Parathyroid adenoma (tissue), 2 donors: ENCODE measurements at regions not wholly inside any gene's neighbourhood (a gene's known extent, or its start where the extent isn't known, plus 50 kb on each side); places are given as distances from the start of the nearest gene placed in this dataset.

ENCODE experiments used
- H2AFZ ChIP-seq: fragments of 300-600 bp; sonication (generic); one replicate; pipeline ENCODE4 v1.7.0; 2017; ENCODE audit warnings: antibody characterized with exemption, mild to moderate bottlenecking
- H3K27ac ChIP-seq: fragments of 300-600 bp; sonication (generic); one replicate; pipeline ENCODE4 v1.7.0; 2017
- H3K27me3 ChIP-seq: fragments of 300-600 bp; sonication (generic); one replicate; pipeline ENCODE4 v1.7.0; 2017; ENCODE audit warnings: low read length; ENCODE audit not compliant: control insufficient read depth, insufficient read depth
- H3K36me3 ChIP-seq: fragments of 300-600 bp; sonication (generic); one replicate; pipeline ENCODE4 v1.7.0; 2017; ENCODE audit warnings: low read length; ENCODE audit not compliant: control insufficient read depth, insufficient read depth
- H3K4me1 ChIP-seq: fragments of 300-600 bp; sonication (generic); one replicate; pipeline ENCODE4 v1.7.0; 2017; ENCODE audit warnings: control low read depth
- H3K4me2 ChIP-seq: fragments of 300-600 bp; sonication (generic); one replicate; pipeline ENCODE4 v1.7.0; 2017; ENCODE audit warnings: low read length
- H3K4me3 ChIP-seq: fragments of 300-600 bp; sonication (generic); one replicate; pipeline ENCODE4 v1.7.0; 2017; ENCODE audit warnings: low read depth, low read length
- H3K79me2 ChIP-seq: fragments of 300-600 bp; sonication (generic); one replicate; pipeline ENCODE4 v1.7.0; 2017; ENCODE audit warnings: control low read depth
- H3K9ac ChIP-seq: fragments of 300-600 bp; sonication (generic); one replicate; pipeline ENCODE4 v1.7.0; 2017; ENCODE audit warnings: mild to moderate bottlenecking
- H3K9me3 ChIP-seq: fragments of 300-600 bp; sonication (generic); one replicate; pipeline ENCODE4 v1.7.0; 2017; ENCODE audit warnings: low read length; ENCODE audit not compliant: control insufficient read depth
- CTCF ChIP-seq: fragments of 300-600 bp; sonication (generic); IDR thresholded peaks from one replicate; pipeline ENCODE4 v1.7.0; 2017; ENCODE audit warnings: antibody characterized with exemption, mild to moderate bottlenecking
- donor health status: primary hyperparathyroidism.

DNA sequence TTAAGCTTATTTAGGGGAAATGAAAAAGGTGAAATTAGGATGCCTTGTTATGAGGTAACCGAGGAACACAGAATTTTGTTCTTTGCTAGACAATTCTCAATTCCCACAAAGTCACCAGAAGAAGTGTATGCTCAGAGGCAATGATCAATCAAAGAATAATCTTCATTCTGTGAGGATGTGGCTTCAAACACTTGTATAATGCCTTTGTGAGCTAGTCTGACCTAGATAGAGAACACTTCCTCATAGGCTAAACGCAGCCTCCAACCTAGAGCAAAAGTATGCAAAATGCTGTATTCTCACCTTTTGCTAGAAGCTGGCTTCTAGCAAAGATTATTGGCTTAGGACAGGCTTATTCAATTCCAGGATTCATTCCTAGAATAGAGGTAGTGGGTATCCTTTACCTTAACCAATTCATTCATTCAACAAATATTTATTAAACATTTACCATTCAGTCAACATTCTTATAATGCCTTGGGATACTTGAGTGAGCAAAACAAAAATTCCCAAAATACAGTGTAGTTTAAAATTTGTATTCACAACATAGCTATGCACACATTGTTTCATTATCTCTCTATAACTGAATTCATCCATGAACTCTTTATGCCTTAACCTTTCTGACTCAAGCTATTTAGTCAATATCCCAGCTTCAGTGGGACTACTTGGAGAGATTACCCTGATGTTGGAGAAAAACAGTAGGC is 530.2 kb downstream of the PTPRC start:
- H3K79me2 ChIP-seq: no peaks in the 10 kb centered on the region
- H2AFZ ChIP-seq: no peak overlapping the region
- no peak overlapping the region for H3K27ac ChIP-seq
- no peak for TF ChIP-seq CTCF
- no peaks in the 10 kb centered on the region for H3K4me1 ChIP-seq
- no peak overlapping the region for H3K4me2 ChIP-seq
- H3K9ac ChIP-seq: no peak overlapping the region
- no peak overlapping the region for H3K4me3 ChIP-seq
- no peaks in the 10 kb centered on the region for H3K27me3 ChIP-seq
- H3K36me3 ChIP-seq: no peaks in the 10 kb centered on the region
- no peaks in the 10 kb centered on the region for H3K9me3 ChIP-seq

DNA sequence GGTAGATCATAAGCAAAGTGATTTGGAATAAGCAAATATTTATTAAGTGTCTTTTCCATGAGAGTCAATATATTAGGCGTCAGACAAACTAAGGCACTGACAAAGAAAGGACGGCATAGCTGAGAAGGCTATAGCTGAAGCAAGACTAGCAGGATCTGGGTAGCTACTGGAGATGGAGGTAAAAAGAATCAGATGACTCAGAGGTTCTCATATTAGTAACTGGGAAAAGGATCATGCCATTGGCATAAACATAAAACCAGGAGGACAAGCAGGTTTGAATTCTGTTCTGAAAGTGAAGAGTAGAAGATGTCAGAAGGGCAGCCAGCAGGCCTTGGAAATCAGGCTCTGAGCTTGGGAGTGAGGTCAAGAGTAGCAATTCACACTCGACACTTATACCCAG is 531.9 kb downstream of the PTPRC start:
- Histone ChIP-seq H3K36me3 (no peaks in the 10 kb centered on the region), H3K27ac (no peak overlapping the region), H3K9ac (no peak overlapping the region), H2AFZ (no peak overlapping the region), H3K4me2 (no peak overlapping the region), H3K9me3 (no peaks in the 10 kb centered on the region), H3K79me2 (no peaks in the 10 kb centered on the region), H3K4me3 (no peak overlapping the region), H3K4me1 (no peaks in the 10 kb centered on the region), H3K27me3 (no peaks in the 10 kb centered on the region)
- no peak for TF ChIP-seq CTCF

DNA sequence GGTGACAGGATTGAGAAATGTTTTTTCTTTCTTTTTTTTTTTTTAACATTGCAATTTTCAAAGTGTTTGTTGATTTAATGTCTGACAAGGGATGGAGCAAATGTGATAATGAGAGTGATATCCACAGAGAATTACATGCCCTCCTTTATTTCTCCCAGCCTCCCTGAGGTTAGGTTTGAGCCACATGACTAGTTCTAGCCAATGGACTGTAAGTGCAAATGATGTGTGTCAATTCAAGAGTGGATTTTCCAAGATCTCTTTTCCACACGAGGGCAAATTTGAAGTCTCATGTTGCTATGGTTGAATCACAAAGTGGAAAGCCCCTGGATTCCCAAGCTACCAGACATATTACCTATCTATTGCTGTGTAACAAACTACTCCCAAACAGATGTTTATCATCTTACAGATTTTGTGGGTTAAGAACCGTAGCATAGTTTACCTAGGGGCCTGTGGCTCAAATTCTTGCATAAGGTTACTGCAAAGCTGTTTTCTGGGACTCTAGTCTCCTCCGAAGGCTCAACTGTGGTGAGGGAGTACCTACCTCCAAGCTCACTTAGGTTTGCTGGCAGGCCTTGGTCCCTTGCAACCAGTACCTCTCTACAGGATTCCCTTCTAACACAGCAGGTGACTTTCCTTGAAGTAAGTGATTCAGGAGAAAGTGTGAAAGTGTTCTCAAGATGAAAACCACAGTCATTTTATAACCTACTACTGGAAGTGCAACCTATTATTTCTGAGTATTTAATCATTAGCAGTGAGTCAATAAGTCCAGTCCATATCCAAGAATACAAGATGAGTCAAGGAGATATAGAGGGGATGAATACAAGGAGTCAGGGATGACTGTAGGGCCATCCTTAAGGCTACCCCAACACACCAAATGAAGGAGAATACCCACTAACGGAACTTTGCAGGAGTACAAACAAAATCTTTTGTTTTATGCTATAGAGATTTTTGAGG is 533.6 kb downstream of the PTPRC start:
- Histone ChIP-seq H2AFZ (no peak overlapping the region), H3K27ac (no peak overlapping the region)
- TF ChIP-seq CTCF: no peak

GRCh38 chr1:199173356-199173755 is 534.5 kb downstream of the PTPRC start:
- H3K4me2 ChIP-seq: no peak overlapping the region
- H3K27me3 ChIP-seq: no peaks in the 10 kb centered on the region
- no peak overlapping the region for H3K9ac ChIP-seq
- H3K27ac ChIP-seq: no peak overlapping the region
- no peaks in the 10 kb centered on the region for H3K36me3 ChIP-seq
- no peak overlapping the region for H3K4me3 ChIP-seq
- no peaks in the 10 kb centered on the region for H3K79me2 ChIP-seq
- H3K9me3 ChIP-seq: no peaks in the 10 kb centered on the region
- no peak for TF ChIP-seq CTCF
- no peak overlapping the region for H2AFZ ChIP-seq
- H3K4me1 ChIP-seq: no peaks in the 10 kb centered on the region

More for the DNA sequence above, 533.6 kb downstream of the PTPRC start:
- Histone ChIP-seq H3K9ac (no peak overlapping the region), H3K4me3 (no peak overlapping the region), H3K4me2 (no peak overlapping the region), H3K27me3 (no peaks in the 10 kb centered on the region), H3K79me2 (no peaks in the 10 kb centered on the region), H3K36me3 (no peaks in the 10 kb centered on the region), H3K4me1 (no peaks in the 10 kb centered on the region), H3K9me3 (no peaks in the 10 kb centered on the region)
